ENCODE measurements at regions not wholly inside any gene's neighbourhood (a gene's known extent, or its start where the extent isn't known, plus 50 kb on each side); places are given as distances from the start of the nearest gene placed in this dataset.

DNA sequence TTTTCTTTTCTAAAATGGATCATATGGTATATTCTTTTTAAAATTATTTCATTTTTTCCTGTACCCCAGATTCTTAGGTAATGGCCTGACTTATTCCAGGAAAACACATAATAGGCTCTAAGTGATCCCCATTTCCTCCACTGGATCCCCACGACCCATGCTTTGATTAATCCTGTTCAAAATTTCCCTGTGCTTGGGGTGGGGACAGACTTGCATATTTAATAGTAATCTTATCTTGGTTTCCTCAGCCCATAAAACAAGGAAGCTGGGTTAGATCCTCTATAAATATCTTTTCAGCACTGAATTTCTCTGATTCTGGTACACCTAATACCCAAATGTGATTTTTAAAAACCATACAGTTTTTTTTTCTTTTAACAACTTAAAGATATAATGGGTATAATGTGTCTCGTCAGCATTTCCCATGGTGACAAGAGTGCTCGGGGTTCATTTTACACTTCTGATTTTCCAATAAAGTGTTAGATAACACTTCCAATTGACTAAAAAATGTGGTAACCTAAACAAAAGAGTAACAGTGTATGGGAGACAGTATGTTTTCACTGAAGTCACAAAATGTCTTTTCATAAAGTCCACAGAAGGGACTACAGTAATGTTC lies 693.5 kb upstream of the TENM3 start:
- TF ChIP-seq, protein P1, sequence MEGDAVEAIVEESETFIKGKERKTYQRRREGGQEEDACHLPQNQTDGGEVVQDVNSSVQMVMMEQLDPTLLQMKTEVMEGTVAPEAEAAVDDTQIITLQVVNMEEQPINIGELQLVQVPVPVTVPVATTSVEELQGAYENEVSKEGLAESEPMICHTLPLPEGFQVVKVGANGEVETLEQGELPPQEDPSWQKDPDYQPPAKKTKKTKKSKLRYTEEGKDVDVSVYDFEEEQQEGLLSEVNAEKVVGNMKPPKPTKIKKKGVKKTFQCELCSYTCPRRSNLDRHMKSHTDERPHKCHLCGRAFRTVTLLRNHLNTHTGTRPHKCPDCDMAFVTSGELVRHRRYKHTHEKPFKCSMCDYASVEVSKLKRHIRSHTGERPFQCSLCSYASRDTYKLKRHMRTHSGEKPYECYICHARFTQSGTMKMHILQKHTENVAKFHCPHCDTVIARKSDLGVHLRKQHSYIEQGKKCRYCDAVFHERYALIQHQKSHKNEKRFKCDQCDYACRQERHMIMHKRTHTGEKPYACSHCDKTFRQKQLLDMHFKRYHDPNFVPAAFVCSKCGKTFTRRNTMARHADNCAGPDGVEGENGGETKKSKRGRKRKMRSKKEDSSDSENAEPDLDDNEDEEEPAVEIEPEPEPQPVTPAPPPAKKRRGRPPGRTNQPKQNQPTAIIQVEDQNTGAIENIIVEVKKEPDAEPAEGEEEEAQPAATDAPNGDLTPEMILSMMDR (IDR thresholded peaks at IDR 0.05; ENCODE audit: insufficient read depth, low read length): no peak
- TF ChIP-seq POLR2AphosphoS5 (IDR thresholded peaks at IDR 0.05; ENCODE audit: low read depth): no peak
- TF ChIP-seq, protein P2, sequence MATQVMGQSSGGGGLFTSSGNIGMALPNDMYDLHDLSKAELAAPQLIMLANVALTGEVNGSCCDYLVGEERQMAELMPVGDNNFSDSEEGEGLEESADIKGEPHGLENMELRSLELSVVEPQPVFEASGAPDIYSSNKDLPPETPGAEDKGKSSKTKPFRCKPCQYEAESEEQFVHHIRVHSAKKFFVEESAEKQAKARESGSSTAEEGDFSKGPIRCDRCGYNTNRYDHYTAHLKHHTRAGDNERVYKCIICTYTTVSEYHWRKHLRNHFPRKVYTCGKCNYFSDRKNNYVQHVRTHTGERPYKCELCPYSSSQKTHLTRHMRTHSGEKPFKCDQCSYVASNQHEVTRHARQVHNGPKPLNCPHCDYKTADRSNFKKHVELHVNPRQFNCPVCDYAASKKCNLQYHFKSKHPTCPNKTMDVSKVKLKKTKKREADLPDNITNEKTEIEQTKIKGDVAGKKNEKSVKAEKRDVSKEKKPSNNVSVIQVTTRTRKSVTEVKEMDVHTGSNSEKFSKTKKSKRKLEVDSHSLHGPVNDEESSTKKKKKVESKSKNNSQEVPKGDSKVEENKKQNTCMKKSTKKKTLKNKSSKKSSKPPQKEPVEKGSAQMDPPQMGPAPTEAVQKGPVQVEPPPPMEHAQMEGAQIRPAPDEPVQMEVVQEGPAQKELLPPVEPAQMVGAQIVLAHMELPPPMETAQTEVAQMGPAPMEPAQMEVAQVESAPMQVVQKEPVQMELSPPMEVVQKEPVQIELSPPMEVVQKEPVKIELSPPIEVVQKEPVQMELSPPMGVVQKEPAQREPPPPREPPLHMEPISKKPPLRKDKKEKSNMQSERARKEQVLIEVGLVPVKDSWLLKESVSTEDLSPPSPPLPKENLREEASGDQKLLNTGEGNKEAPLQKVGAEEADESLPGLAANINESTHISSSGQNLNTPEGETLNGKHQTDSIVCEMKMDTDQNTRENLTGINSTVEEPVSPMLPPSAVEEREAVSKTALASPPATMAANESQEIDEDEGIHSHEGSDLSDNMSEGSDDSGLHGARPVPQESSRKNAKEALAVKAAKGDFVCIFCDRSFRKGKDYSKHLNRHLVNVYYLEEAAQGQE (IDR thresholded peaks at IDR 0.05; ENCODE audit: insufficient replicate concordance, low read depth): no peak

Data from HL-60 (cell line).